ENCODE measurements at regions not wholly inside any gene's neighbourhood (a gene's known extent, or its start where the extent isn't known, plus 50 kb on each side); places are given as distances from the start of the nearest gene placed in this dataset.

- ChIA-PET CTCF (no interaction called here), POLR2A (no interaction called here)
Observed at GRCh38 chr2:66830881-66831280, 396.0 kb downstream of the MEIS1 start.

More at GRCh38 chr2:66830881-66831280, 396.0 kb downstream of the MEIS1 start:
- Histone ChIP-seq H3K4me3 (replicated peaks in 1 of 3; ENCODE audit: insufficient read depth in 1 of 3, low read depth in 1 of 3, low read length in 3 of 3) (no peak overlapping the region), H3K4me1 (ENCODE audit: control insufficient read depth, extremely low read depth, insufficient read depth, low read length) (no peaks in the 10 kb centered on the region), H4K20me1 (replicated peaks; ENCODE audit: control insufficient read depth, extremely low read depth, insufficient read depth, low read length) (no peaks in the 10 kb centered on the region), H3K9ac (replicated peaks; ENCODE audit: extremely low read depth, insufficient read depth, low read length) (no peak overlapping the region), H3K9me1 (replicated peaks; ENCODE audit: control insufficient read depth, extremely low read depth, insufficient read depth, low read length) (no peaks in the 10 kb centered on the region), H3K27ac (ENCODE audit: insufficient read depth, low read depth, low read length) (no peak overlapping the region), H3K4me2 (ENCODE audit: insufficient read depth, low read length) (no peak overlapping the region), H2AFZ (ENCODE audit: low read depth, low read length) (no peak overlapping the region), H3K36me3 (ENCODE audit: control insufficient read depth in 2 of 2, extremely low read depth in 1 of 2, insufficient read depth in 2 of 2, low read length in 2 of 2) (no peaks in the 10 kb centered on the region), H3K79me2 (ENCODE audit: control insufficient read depth, insufficient read depth, low read length) (no peaks in the 10 kb centered on the region), H3K9me3 (replicated peaks; ENCODE audit: control insufficient read depth, insufficient read depth, low read length) (no peaks in the 10 kb centered on the region), H3K27me3 (ENCODE audit: control insufficient read depth in 2 of 2, insufficient read depth in 2 of 2, low read length in 2 of 2) (no peaks in the 10 kb centered on the region)
- FAIRE-seq (no peak), DNase-seq (ENCODE audit: low read depth, low spot score) (no peak)
- no TSS peak for BruUV-seq (replicated peaks)
- intact Hi-C loops (cut with micrococcal nuclease) (no loop called here), dilution Hi-C loops (cut with MboI; ENCODE audit: extremely low pct_ligation_motif_present, low sequenced_read_pairs) (no loop called here)
- TF ChIP-seq FOS (IDR thresholded peaks at IDR 0.05; ENCODE audit: borderline replicate concordance, insufficient read depth, low read length), result no peak
- TF ChIP-seq CTCF (IDR thresholded peaks at IDR 0.05; ENCODE audit: extremely low read depth in 1 of 2, insufficient read depth in 1 of 2, low read depth in 1 of 2, low read length in 2 of 2), result no peak
- TF ChIP-seq JUN (IDR thresholded peaks at IDR 0.05; ENCODE audit: borderline replicate concordance, insufficient read depth, insufficient read length, low read depth), result no peak
- no peak for TF ChIP-seq EZH2 (IDR thresholded peaks at IDR 0.05; ENCODE audit: borderline replicate concordance, low read depth, low read length, severe bottlenecking)
- no peak for TF ChIP-seq GATA2 (IDR thresholded peaks at IDR 0.05; ENCODE audit: insufficient read depth, insufficient read length, low read depth, low read length)
- TF ChIP-seq MYC (IDR thresholded peaks at IDR 0.05; ENCODE audit: low read depth, low read length), result no peak
- TF ChIP-seq POLR2AphosphoS5 (IDR thresholded peaks at IDR 0.05; ENCODE audit: insufficient read depth, low read depth, low read length), result no peak
- TF ChIP-seq MAX (IDR thresholded peaks at IDR 0.05; ENCODE audit: insufficient read depth, insufficient read length), result no peak
- no peak for TF ChIP-seq POLR2A (IDR thresholded peaks at IDR 0.05; ENCODE audit: low read depth, low read length)

Data from endothelial cell of umbilical vein (primary cell).